Natural killer cell treated with Interleukin-12 subunit alpha and Interleukin-12 subunit beta and Interleukin-15 and Interleukin-18, amount 100 ng/mL, for 72 hours (primary cell): ENCODE measurements at regions not wholly inside any gene's neighbourhood (a gene's known extent, or its start where the extent isn't known, plus 50 kb on each side); places are given as distances from the start of the nearest gene placed in this dataset.

Source experiments
- ATAC-seq, 2 donors: fragments of 150-1000 bp; cut with Tn5 transposase in 1 of 2; sonication (Bioruptor Pico), chemical (Tn5 transposase) in 1 of 2; 2 replicates each; pipeline ENCODE4 v1.10.0; 2021
- DNase-seq: peaks from one replicate; pipeline ENCODE4 v3.0.0; 2022; ENCODE audit warnings: low spot score
- H3K27ac Mint-ChIP-seq, 2 donors: 1 replicate in 1 of 2; 2 replicates in 1 of 2; pipeline ENCODE4 v1.8.0; 2022; ENCODE audit warnings: mixed read lengths in 2 of 2, mild to moderate bottlenecking in 1 of 2, moderate library complexity in 1 of 2
- H3K27me3 Mint-ChIP-seq, 2 donors: 1 replicate in 1 of 2; 2 replicates in 1 of 2; pipeline ENCODE4 v1.8.0; 2022; ENCODE audit warnings: mixed read lengths in 2 of 2
- H3K36me3 Mint-ChIP-seq: one replicate; pipeline ENCODE4 v1.8.0; 2022; ENCODE audit warnings: mixed read lengths
- H3K4me1 Mint-ChIP-seq, 2 donors: 1 replicate in 1 of 2; 2 replicates in 1 of 2; pipeline ENCODE4 v1.8.0; 2022; ENCODE audit warnings: low read depth in 2 of 2, mixed read lengths in 2 of 2, mild to moderate bottlenecking in 1 of 2
- H3K4me3 Mint-ChIP-seq: one replicate; pipeline ENCODE4 v1.8.0; 2022; ENCODE audit warnings: mixed read lengths
- H3K9me3 Mint-ChIP-seq: 2 replicates; pipeline ENCODE4 v1.8.0; 2022; ENCODE audit warnings: mixed read lengths

GRCh38 chr3:82100378-82100777 lies 338.9 kb upstream of the GBE1 start:
- ATAC-seq, result no peak
- no peak for DNase-seq
- Mint-ChIP-seq H3K4me1 (no peaks in the 10 kb centered on the region), H3K9me3 (peaks cover 6% of the 10 kb centered on the region), H3K36me3 (no peaks in the 10 kb centered on the region), H3K27ac (no peak overlapping the region), H3K27me3 (no peaks in the 10 kb centered on the region), H3K4me3 (no peak overlapping the region)

- DNase-seq (no peak), ATAC-seq (no peak)
- Mint-ChIP-seq H3K9me3 (peaks cover 5% of the 10 kb centered on the region), H3K4me3 (no peak overlapping the region), H3K27ac (no peak overlapping the region), H3K36me3 (no peaks in the 10 kb centered on the region), H3K4me1 (no peaks in the 10 kb centered on the region), H3K27me3 (no peaks in the 10 kb centered on the region)
Observed at GRCh38 chr3:82093641-82094040, 332.2 kb upstream of the GBE1 start.

GRCh38 chr3:82088749-82089148 lies 327.3 kb upstream of the GBE1 start:
- H3K9me3 Mint-ChIP-seq, result peaks cover 6% of the 10 kb centered on the region
- no peak for DNase-seq

GRCh38 chr3:82087958-82088357 lies 326.5 kb upstream of the GBE1 start:
- H3K9me3 Mint-ChIP-seq, result peaks cover 9% of the 10 kb centered on the region
- DNase-seq (no peak), ATAC-seq (no peak)
- H3K27ac Mint-ChIP-seq, result no peak overlapping the region
- no peak overlapping the region for H3K4me3 Mint-ChIP-seq
- no peaks in the 10 kb centered on the region for H3K36me3 Mint-ChIP-seq
- H3K27me3 Mint-ChIP-seq, result no peaks in the 10 kb centered on the region
- no peaks in the 10 kb centered on the region for H3K4me1 Mint-ChIP-seq

More at GRCh38 chr3:82088749-82089148, 327.3 kb upstream of the GBE1 start:
- Mint-ChIP-seq H3K4me1 (no peaks in the 10 kb centered on the region), H3K4me3 (no peak overlapping the region), H3K27ac (no peak overlapping the region), H3K27me3 (no peaks in the 10 kb centered on the region), H3K36me3 (no peaks in the 10 kb centered on the region)
- ATAC-seq, result no peak

- H3K9me3 Mint-ChIP-seq, result peaks cover 9% of the 10 kb centered on the region
- ATAC-seq (no peak), DNase-seq (no peak)
- no peak overlapping the region for H3K4me3 Mint-ChIP-seq
- H3K27me3 Mint-ChIP-seq, result no peaks in the 10 kb centered on the region
- no peaks in the 10 kb centered on the region for H3K4me1 Mint-ChIP-seq
- H3K27ac Mint-ChIP-seq, result no peak overlapping the region
- H3K36me3 Mint-ChIP-seq, result no peaks in the 10 kb centered on the region
Observed at GRCh38 chr3:82085851-82086475, 324.5 kb upstream of the GBE1 start.

GRCh38 chr3:82085356-82085755 lies 323.9 kb upstream of the GBE1 start:
- H3K36me3 Mint-ChIP-seq, result no peaks in the 10 kb centered on the region
- no peak overlapping the region for H3K4me3 Mint-ChIP-seq
- ATAC-seq, result no peak
- no peak overlapping the region for H3K27ac Mint-ChIP-seq
- no peak for DNase-seq
- no peaks in the 10 kb centered on the region for H3K27me3 Mint-ChIP-seq
- no peaks in the 10 kb centered on the region for H3K4me1 Mint-ChIP-seq
- H3K9me3 Mint-ChIP-seq, result peaks cover 9% of the 10 kb centered on the region

- Mint-ChIP-seq H3K4me3 (no peak overlapping the region), H3K4me1 (no peaks in the 10 kb centered on the region), H3K36me3 (no peaks in the 10 kb centered on the region), H3K9me3 (peaks cover 9% of the 10 kb centered on the region), H3K27ac (no peak overlapping the region), H3K27me3 (no peaks in the 10 kb centered on the region)
- no peak for ATAC-seq
- DNase-seq, result no peak
Observed at GRCh38 chr3:82084824-82085223, 323.4 kb upstream of the GBE1 start.

- Mint-ChIP-seq H3K27me3 (no peaks in the 10 kb centered on the region), H3K36me3 (no peaks in the 10 kb centered on the region), H3K4me3 (no peak overlapping the region), H3K4me1 (no peaks in the 10 kb centered on the region), H3K9me3 (peaks cover 3% of the 10 kb centered on the region), H3K27ac (no peak overlapping the region)
- ATAC-seq, result no peak
- DNase-seq, result no peak
Observed at GRCh38 chr3:82082796-82083195, 321.4 kb upstream of the GBE1 start.

- Mint-ChIP-seq H3K27me3 (no peaks in the 10 kb centered on the region), H3K4me3 (no peak overlapping the region), H3K9me3 (peaks cover 3% of the 10 kb centered on the region), H3K36me3 (no peaks in the 10 kb centered on the region), H3K27ac (no peak overlapping the region), H3K4me1 (no peaks in the 10 kb centered on the region)
- DNase-seq, result no peak
- ATAC-seq, result no peak
Observed at GRCh38 chr3:82081351-82081750, 319.9 kb upstream of the GBE1 start.

- no peak overlapping the region for H3K27ac Mint-ChIP-seq
- H3K4me1 Mint-ChIP-seq, result no peaks in the 10 kb centered on the region
- no peak overlapping the region for H3K4me3 Mint-ChIP-seq
- H3K27me3 Mint-ChIP-seq, result no peaks in the 10 kb centered on the region
- ATAC-seq (no peak), DNase-seq (no peak)
- peaks cover 3% of the 10 kb centered on the region for H3K9me3 Mint-ChIP-seq
- H3K36me3 Mint-ChIP-seq, result no peaks in the 10 kb centered on the region
Observed at GRCh38 chr3:82080792-82081191, 319.3 kb upstream of the GBE1 start.

- no peak for DNase-seq
- Mint-ChIP-seq H3K27me3 (no peaks in the 10 kb centered on the region), H3K9me3 (peaks cover 3% of the 10 kb centered on the region), H3K27ac (no peak overlapping the region), H3K36me3 (no peaks in the 10 kb centered on the region), H3K4me1 (no peaks in the 10 kb centered on the region), H3K4me3 (no peak overlapping the region)
- ATAC-seq, result no peak
Observed at GRCh38 chr3:82080261-82080660, 318.8 kb upstream of the GBE1 start.

- H3K36me3 Mint-ChIP-seq, result no peaks in the 10 kb centered on the region
- no peak overlapping the region for H3K4me3 Mint-ChIP-seq
- peaks cover 3% of the 10 kb centered on the region for H3K9me3 Mint-ChIP-seq
- H3K4me1 Mint-ChIP-seq, result no peaks in the 10 kb centered on the region
- ATAC-seq (no peak), DNase-seq (no peak)
- H3K27me3 Mint-ChIP-seq, result no peaks in the 10 kb centered on the region
- H3K27ac Mint-ChIP-seq, result no peak overlapping the region
Observed at GRCh38 chr3:82079335-82079890, 318.0 kb upstream of the GBE1 start.

- H3K9me3 Mint-ChIP-seq, result no peaks in the 10 kb centered on the region
- no peak for ATAC-seq
- no peak for DNase-seq
- no peaks in the 10 kb centered on the region for H3K36me3 Mint-ChIP-seq
- no peaks in the 10 kb centered on the region for H3K4me1 Mint-ChIP-seq
- H3K4me3 Mint-ChIP-seq, result no peak overlapping the region
- no peaks in the 10 kb centered on the region for H3K27me3 Mint-ChIP-seq
- no peak overlapping the region for H3K27ac Mint-ChIP-seq
Observed at GRCh38 chr3:82078246-82078645, 316.8 kb upstream of the GBE1 start.

- no peaks in the 10 kb centered on the region for H3K4me1 Mint-ChIP-seq
- DNase-seq, result no peak
- ATAC-seq, result no peak
- no peaks in the 10 kb centered on the region for H3K36me3 Mint-ChIP-seq
- H3K4me3 Mint-ChIP-seq, result no peak overlapping the region
- H3K27me3 Mint-ChIP-seq, result no peaks in the 10 kb centered on the region
- H3K9me3 Mint-ChIP-seq, result peaks cover 16% of the 10 kb centered on the region
- no peak overlapping the region for H3K27ac Mint-ChIP-seq
Observed at GRCh38 chr3:82067420-82067819, 306.0 kb upstream of the GBE1 start.

- no peaks in the 10 kb centered on the region for H3K27me3 Mint-ChIP-seq
- H3K9me3 Mint-ChIP-seq, result peaks cover 5% of the 10 kb centered on the region
- H3K4me1 Mint-ChIP-seq, result no peaks in the 10 kb centered on the region
- H3K4me3 Mint-ChIP-seq, result no peak overlapping the region
- no peak overlapping the region for H3K27ac Mint-ChIP-seq
- DNase-seq (no peak), ATAC-seq (no peak)
- no peaks in the 10 kb centered on the region for H3K36me3 Mint-ChIP-seq
Observed at GRCh38 chr3:82058809-82059208, 297.4 kb upstream of the GBE1 start.
